Testis (tissue), 2 donors: ENCODE measurements at regions not wholly inside any gene's neighbourhood (a gene's known extent, or its start where the extent isn't known, plus 50 kb on each side); places are given as distances from the start of the nearest gene placed in this dataset.
A peak's percentile ranks its signal among the peaks of the same experiment; 100 is the strongest.

ENCODE experiments used
- POLR2A ChIP-seq: fragments of 450-650 bp; IDR thresholded peaks from one replicate; pipeline ENCODE4 v1.6.1; 2017; ENCODE audit warnings: antibody characterized with exemption, mild to moderate bottlenecking, moderate library complexity
- TF ChIP-seq, protein P1 (sequence below), 3 experiments: fragments of 450-650 bp in 2 of 3; fragments of 200-600 bp in 1 of 3; sonication (generic) in 1 of 3; IDR thresholded peaks; one replicate each; pipeline ENCODE4 v1.5.1; 2016 to 2019; ENCODE audit warnings: antibody characterized with exemption in 3 of 3, mild to moderate bottlenecking in 2 of 3, moderate library complexity in 1 of 3

DNA sequence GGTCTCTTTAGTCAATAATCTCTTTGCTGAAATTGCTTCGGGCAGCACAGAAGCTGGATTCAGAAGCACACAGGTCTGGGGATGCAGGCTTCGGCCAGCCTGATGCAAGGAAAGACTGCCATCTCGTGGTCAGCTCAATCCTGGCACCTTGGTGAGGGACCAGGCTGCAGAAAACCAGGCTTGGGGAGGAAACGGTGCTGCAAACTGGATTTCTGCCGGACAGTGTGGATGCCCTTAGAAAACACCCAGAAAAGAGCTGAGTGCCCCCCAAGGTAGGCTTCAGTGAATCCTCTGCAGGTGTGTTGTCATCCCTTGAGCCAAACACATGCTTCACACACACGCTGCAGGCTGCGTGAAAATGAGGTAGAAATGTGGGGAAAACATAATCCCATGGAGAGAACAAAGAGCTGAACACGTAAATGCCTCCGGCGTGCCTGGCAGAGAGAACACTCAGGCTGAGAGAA is 89.8 kb upstream of the PAX1 start:
- TF ChIP-seq, protein P1, sequence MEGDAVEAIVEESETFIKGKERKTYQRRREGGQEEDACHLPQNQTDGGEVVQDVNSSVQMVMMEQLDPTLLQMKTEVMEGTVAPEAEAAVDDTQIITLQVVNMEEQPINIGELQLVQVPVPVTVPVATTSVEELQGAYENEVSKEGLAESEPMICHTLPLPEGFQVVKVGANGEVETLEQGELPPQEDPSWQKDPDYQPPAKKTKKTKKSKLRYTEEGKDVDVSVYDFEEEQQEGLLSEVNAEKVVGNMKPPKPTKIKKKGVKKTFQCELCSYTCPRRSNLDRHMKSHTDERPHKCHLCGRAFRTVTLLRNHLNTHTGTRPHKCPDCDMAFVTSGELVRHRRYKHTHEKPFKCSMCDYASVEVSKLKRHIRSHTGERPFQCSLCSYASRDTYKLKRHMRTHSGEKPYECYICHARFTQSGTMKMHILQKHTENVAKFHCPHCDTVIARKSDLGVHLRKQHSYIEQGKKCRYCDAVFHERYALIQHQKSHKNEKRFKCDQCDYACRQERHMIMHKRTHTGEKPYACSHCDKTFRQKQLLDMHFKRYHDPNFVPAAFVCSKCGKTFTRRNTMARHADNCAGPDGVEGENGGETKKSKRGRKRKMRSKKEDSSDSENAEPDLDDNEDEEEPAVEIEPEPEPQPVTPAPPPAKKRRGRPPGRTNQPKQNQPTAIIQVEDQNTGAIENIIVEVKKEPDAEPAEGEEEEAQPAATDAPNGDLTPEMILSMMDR (IDR thresholded peaks at IDR 0.05): peak in 1 of 3 experiments; percentile 62
- no peak for TF ChIP-seq POLR2A
